Nephron progenitor cell (in vitro differentiated cells): ENCODE measurements at regions not wholly inside any gene's neighbourhood (a gene's known extent, or its start where the extent isn't known, plus 50 kb on each side); places are given as distances from the start of the nearest gene placed in this dataset.
"Not testable (repeated sequence)": the region's sequence is repeated elsewhere in the genome, so short reads cannot be mapped to it uniquely, and the experiment has no call there.

Experiments
- DNase-seq: peaks from one replicate; pipeline ENCODE4 v3.0.0; 2021
- H3K27ac Mint-ChIP-seq: 2 replicates; pipeline ENCODE4 v1.8.0; 2021; ENCODE audit warnings: mild to moderate bottlenecking, moderate library complexity, mixed read lengths
- H3K27me3 Mint-ChIP-seq: 2 replicates; pipeline ENCODE4 v1.8.0; 2021; ENCODE audit warnings: mild to moderate bottlenecking, low read depth, mixed read lengths; ENCODE audit not compliant: poor library complexity
- H3K36me3 Mint-ChIP-seq: 2 replicates; pipeline ENCODE4 v1.8.0; 2021; ENCODE audit warnings: low read depth, mixed read lengths
- H3K4me1 Mint-ChIP-seq: 2 replicates; pipeline ENCODE4 v1.8.0; 2021; ENCODE audit warnings: mixed read lengths
- H3K4me3 Mint-ChIP-seq: 2 replicates; pipeline ENCODE4 v1.8.0; 2021; ENCODE audit warnings: mild to moderate bottlenecking, moderate library complexity, mixed read lengths
- H3K9me3 Mint-ChIP-seq: 2 replicates; pipeline ENCODE4 v1.8.0; 2021; ENCODE audit warnings: mild to moderate bottlenecking, moderate library complexity, mixed read lengths
- CTCF ChIP-seq: fragments of 200-600 bp; sonication (generic); IDR thresholded peaks from 2 replicates; pipeline ENCODE4 v1.5.0; 2021; ENCODE audit warnings: antibody characterized with exemption

- peaks cover 86% of the 10 kb centered on the region for H3K9me3 Mint-ChIP-seq
- not testable (repeated sequence) for H3K4me3 Mint-ChIP-seq, H3K27me3 Mint-ChIP-seq, H3K27ac Mint-ChIP-seq, DNase-seq, H3K36me3 Mint-ChIP-seq, H3K4me1 Mint-ChIP-seq
Measured at GRCh38 chr7:63856466-63856865, 142.2 kb upstream of the ZNF722 start.

- H3K27ac Mint-ChIP-seq = no peak overlapping the region
- no peak for TF ChIP-seq CTCF
- DNase-seq = no peak
- no peaks in the 10 kb centered on the region for H3K27me3 Mint-ChIP-seq
- no peaks in the 10 kb centered on the region for H3K36me3 Mint-ChIP-seq
- no peak overlapping the region for H3K4me3 Mint-ChIP-seq
- peaks cover 86% of the 10 kb centered on the region for H3K9me3 Mint-ChIP-seq
- H3K4me1 Mint-ChIP-seq = no peaks in the 10 kb centered on the region
Measured at GRCh38 chr7:63867127-63867526, 131.5 kb upstream of the ZNF722 start.

- peaks cover 82% of the 10 kb centered on the region for H3K9me3 Mint-ChIP-seq
- H3K4me1 Mint-ChIP-seq, H3K27ac Mint-ChIP-seq, H3K36me3 Mint-ChIP-seq, H3K4me3 Mint-ChIP-seq, H3K27me3 Mint-ChIP-seq, DNase-seq: not testable (repeated sequence)
Measured at GRCh38 chr7:63874242-63874641, 124.4 kb upstream of the ZNF722 start.

- peaks cover 5% of the 10 kb centered on the region for H3K36me3 Mint-ChIP-seq
- H3K4me1 Mint-ChIP-seq = no peaks in the 10 kb centered on the region
- no peak for DNase-seq
- H3K9me3 Mint-ChIP-seq = peaks cover 87% of the 10 kb centered on the region
- no peak overlapping the region for H3K4me3 Mint-ChIP-seq
- TF ChIP-seq CTCF = no peak
- H3K27ac Mint-ChIP-seq = no peak overlapping the region
- H3K27me3 Mint-ChIP-seq = peaks cover 3% of the 10 kb centered on the region
Measured at GRCh38 chr7:63876707-63877322, 121.8 kb upstream of the ZNF722 start.

- H3K9me3 Mint-ChIP-seq = peaks cover 100% of the 10 kb centered on the region
Measured at GRCh38 chr7:63887031-63887430, 111.6 kb upstream of the ZNF722 start.

GRCh38 chr7:63899691-63900393 lies 98.8 kb upstream of the ZNF722 start:
- H3K4me3 Mint-ChIP-seq = no peak overlapping the region
- no peaks in the 10 kb centered on the region for H3K4me1 Mint-ChIP-seq
- no peak for DNase-seq
- no peak for TF ChIP-seq CTCF
- H3K27ac Mint-ChIP-seq = no peak overlapping the region
- no peaks in the 10 kb centered on the region for H3K36me3 Mint-ChIP-seq
- peaks cover 83% of the 10 kb centered on the region for H3K9me3 Mint-ChIP-seq
- H3K27me3 Mint-ChIP-seq = no peaks in the 10 kb centered on the region

More at GRCh38 chr7:63887031-63887430, 111.6 kb upstream of the ZNF722 start:
- H3K36me3 Mint-ChIP-seq = no peaks in the 10 kb centered on the region
- H3K4me1 Mint-ChIP-seq = no peaks in the 10 kb centered on the region
- H3K27ac Mint-ChIP-seq = no peak overlapping the region
- DNase-seq = no peak
- TF ChIP-seq CTCF = no peak
- H3K27me3 Mint-ChIP-seq = peaks cover 2% of the 10 kb centered on the region
- H3K4me3 Mint-ChIP-seq = no peak overlapping the region
